ENCODE measurements at regions not wholly inside any gene's neighbourhood (a gene's known extent, or its start where the extent isn't known, plus 50 kb on each side); places are given as distances from the start of the nearest gene placed in this dataset.
"Not testable (repeated sequence)": the region's sequence is repeated elsewhere in the genome, so short reads cannot be mapped to it uniquely, and the experiment has no call there.

DNA sequence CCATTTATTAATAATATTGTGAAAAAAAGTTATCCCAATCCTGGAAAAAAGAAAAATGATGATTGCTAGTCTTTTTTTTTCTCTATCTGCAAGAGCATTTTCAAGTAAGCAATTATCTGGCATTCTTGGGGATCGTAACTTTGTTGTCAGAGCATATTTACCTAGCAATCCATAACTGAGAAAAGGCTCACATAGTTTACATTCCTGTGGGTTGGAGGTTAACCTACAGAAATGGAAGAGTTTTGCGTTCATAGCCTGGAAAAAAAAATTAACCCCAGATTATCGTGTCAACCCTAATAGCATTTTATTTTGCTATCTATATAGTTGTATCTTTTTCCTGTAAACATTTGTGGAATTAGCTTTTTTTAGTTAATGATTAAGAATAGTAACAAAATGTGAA is 292.3 kb downstream of the DAD1 start:
- no peak for DNase-seq
- Histone ChIP-seq H3K27me3 (no peaks in the 10 kb centered on the region), H3K9me3 (no peaks in the 10 kb centered on the region), H3K36me3 (no peaks in the 10 kb centered on the region), H3K4me3 (no peak overlapping the region)

- Histone ChIP-seq H3K36me3 (no peaks in the 10 kb centered on the region), H3K27me3 (no peaks in the 10 kb centered on the region), H3K4me3 (no peak overlapping the region), H3K9me3 (no peaks in the 10 kb centered on the region)
- no peak for DNase-seq
These were observed 292.9 kb downstream of the DAD1 start for GRCh38 chr14:22296088-22296487.

- Histone ChIP-seq H3K36me3 (no peaks in the 10 kb centered on the region), H3K4me3 (no peak overlapping the region), H3K9me3 (no peaks in the 10 kb centered on the region), H3K27me3 (no peaks in the 10 kb centered on the region)
- no peak for DNase-seq
These were observed 297.6 kb downstream of the DAD1 start for GRCh38 chr14:22291406-22291805.

GRCh38 chr14:22289570-22289969 is 299.5 kb downstream of the DAD1 start:
- DNase-seq, result no peak
- H3K9me3 ChIP-seq, result no peaks in the 10 kb centered on the region

DNA sequence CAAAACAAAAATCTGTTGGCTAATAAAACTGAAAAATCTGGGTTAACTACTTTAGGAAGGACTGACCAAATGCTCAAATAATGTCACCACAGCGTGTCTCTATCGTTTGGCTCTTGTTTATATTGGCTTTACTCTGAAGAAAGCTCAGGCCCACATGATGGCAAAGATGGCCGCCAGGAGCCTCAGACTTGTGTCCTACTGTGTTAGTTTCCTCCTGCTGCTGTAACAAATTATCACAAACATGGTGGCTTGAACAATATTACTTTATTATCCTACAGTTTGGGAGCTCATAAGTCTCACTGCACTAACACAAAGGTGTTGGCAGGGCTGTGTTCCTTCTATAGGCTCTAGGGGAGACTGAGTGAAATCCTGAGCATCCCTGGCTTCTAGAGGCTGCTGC is 303.0 kb downstream of the DAD1 start:
- no peak for DNase-seq
- H3K9me3 ChIP-seq, result no peaks in the 10 kb centered on the region
- no peaks in the 10 kb centered on the region for H3K27me3 ChIP-seq
- H3K36me3 ChIP-seq, result no peaks in the 10 kb centered on the region
- H3K4me3 ChIP-seq, result no peak overlapping the region

More at GRCh38 chr14:22289570-22289969, 299.5 kb downstream of the DAD1 start:
- Histone ChIP-seq H3K27me3 (no peaks in the 10 kb centered on the region), H3K36me3 (no peaks in the 10 kb centered on the region), H3K4me3 (no peak overlapping the region)

- no peak overlapping the region for H3K4me3 ChIP-seq
- no peaks in the 10 kb centered on the region for H3K27me3 ChIP-seq
- no peaks in the 10 kb centered on the region for H3K36me3 ChIP-seq
- no peak for DNase-seq
- H3K9me3 ChIP-seq, result no peaks in the 10 kb centered on the region
These were observed 306.1 kb downstream of the DAD1 start for GRCh38 chr14:22282949-22283348.

DNA sequence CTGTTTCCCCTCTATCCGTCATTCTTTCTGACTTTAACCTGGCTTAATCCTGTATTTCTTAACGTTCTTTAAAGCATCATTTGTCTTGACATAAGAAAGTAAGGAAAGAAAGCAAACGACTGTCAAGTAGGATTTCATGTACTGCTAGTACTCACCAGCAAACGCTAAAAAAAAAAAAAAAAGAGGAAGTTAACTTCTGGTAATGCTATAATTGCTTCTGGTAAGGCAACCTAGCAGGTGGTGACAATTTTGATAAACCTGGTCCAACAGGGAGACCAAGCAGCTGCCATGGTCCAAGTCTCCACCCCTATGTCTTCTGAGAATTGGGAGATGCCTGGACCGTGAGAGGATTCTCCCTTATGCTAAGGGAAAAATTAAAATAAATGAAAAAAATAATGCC is 306.6 kb downstream of the DAD1 start:
- no peak for DNase-seq
- H3K4me3 ChIP-seq, result no peak overlapping the region
- no peaks in the 10 kb centered on the region for H3K27me3 ChIP-seq
- no peaks in the 10 kb centered on the region for H3K9me3 ChIP-seq
- H3K36me3 ChIP-seq, result no peaks in the 10 kb centered on the region

DNA sequence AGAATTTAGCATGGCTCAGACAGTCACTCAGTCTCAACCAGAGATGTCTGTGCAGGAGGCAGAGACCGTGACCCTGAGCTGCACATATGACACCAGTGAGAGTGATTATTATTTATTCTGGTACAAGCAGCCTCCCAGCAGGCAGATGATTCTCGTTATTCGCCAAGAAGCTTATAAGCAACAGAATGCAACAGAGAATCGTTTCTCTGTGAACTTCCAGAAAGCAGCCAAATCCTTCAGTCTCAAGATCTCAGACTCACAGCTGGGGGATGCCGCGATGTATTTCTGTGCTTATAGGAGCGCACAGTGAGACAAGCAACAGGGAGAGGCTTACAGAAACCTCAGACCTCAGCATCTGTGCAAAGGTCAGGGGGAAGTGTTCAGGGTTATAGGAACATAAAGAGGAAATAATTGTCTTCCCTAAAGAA is 307.6 kb downstream of the DAD1 start:
- DNase-seq, H3K36me3 ChIP-seq, H3K27me3 ChIP-seq, H3K4me3 ChIP-seq, H3K9me3 ChIP-seq: not testable (repeated sequence)

GRCh38 chr14:22280497-22281316 is 308.3 kb downstream of the DAD1 start:
- no peak overlapping the region for H3K4me3 ChIP-seq
- H3K36me3 ChIP-seq, result no peaks in the 10 kb centered on the region
- H3K9me3 ChIP-seq, result no peaks in the 10 kb centered on the region
- H3K27me3 ChIP-seq, result no peaks in the 10 kb centered on the region
- DNase-seq, result no peak

DNA sequence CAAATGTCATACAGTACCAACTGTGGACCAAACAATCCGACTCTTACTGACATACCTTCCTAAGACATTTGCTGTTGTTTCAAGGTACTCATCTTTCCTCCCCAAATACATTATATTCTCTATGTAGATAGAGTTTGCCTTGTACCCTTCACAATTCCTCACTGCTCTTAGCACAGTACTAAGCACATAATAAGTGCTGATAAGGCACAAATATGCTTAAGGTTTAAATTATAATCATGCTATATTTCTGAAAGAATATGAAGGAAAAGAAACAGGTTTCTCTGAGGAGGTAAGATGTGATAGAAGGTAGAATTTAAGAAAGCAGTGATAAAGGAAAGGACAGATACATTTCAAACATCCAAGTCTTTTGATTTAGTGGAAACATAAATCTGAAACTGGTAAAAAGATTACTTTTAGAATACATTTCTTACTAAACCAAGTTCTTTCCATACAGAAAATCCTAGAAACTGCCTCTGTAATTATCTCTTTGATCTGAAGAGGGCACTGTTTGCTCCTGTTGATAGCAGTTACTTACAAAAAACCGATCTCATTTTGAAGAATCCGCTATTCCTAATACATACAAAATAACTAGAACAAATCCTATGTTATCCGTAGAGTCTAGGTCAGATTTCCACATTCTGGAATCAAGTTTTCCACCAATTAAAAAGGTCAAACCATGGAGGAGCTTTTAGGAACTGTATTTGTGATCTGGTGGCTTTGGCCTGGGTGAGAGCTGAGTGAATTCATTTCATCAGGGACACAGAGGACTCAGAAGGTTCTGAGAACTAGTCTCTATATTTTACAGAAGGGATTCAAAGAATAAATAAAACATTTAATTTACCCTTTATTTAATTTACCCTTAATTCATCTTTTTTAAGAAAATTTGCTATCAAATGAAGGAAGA is 311.9 kb downstream of the DAD1 start:
- Histone ChIP-seq H3K36me3 (no peaks in the 10 kb centered on the region), H3K27me3 (no peaks in the 10 kb centered on the region), H3K4me3 (no peak overlapping the region), H3K9me3 (no peaks in the 10 kb centered on the region)
- no peak for DNase-seq

DNA sequence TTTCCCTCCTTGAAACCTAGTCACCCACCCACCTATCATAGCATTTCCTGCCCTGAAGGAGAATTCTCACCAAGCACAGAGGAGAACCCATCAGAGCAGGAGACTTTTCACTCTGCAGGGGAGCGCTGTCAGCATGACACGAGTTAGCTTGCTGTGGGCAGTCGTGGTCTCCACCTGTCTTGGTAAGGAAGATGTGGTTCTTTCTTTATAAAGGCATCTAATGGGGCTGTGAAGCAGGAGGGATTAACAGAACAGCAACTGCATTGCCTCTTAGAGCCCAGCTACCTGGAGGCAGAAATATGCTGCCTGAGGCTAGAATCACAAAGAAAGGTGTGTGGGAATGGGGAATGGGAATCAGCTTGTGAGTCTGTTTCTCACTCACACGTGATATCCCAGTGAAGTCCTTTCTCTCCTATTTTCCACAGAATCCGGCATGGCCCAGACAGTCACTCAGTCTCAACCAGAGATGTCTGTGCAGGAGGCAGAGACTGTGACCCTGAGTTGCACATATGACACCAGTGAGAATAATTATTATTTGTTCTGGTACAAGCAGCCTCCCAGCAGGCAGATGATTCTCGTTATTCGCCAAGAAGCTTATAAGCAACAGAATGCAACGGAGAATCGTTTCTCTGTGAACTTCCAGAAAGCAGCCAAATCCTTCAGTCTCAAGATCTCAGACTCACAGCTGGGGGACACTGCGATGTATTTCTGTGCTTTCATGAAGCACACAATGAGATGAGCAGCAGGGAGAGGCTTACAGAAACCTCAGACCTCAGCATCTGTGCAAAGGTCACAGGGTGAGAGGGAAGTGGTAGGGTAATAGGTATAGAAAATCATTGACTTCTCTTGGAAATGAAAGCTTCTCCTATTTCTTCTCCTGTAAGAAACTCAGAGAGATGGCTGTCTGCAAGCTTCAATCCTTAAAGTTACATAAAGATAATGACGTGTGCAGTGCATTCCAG is 316.9 kb downstream of the DAD1 start:
- no peaks in the 10 kb centered on the region for H3K36me3 ChIP-seq
- no peak overlapping the region for H3K4me3 ChIP-seq
- H3K9me3 ChIP-seq, result no peaks in the 10 kb centered on the region
- DNase-seq, result no peak
- no peaks in the 10 kb centered on the region for H3K27me3 ChIP-seq

- no peak for DNase-seq
- Histone ChIP-seq H3K9me3 (no peaks in the 10 kb centered on the region), H3K36me3 (no peaks in the 10 kb centered on the region), H3K27me3 (no peaks in the 10 kb centered on the region), H3K4me3 (no peak overlapping the region)
These were observed 320.1 kb downstream of the DAD1 start for GRCh38 chr14:22268875-22269274.

DNA sequence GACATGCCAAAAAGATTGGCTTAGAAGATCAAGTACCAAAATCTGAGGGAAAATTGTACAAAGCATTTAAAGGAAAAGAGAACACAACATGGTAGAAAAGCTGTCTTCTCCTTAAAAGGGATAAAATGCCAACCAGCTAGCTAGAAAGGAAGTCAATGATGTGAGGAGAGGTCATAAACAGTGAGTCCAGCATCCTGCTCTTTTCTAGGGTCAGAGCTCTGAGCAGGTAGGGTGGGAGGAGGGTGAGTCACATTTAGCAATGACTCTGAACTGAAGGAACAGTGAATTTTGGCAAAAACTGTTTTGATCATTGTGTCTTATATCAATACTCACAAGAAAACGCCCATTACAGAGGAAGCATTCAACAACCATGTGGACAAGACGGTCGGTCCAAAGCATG is 322.3 kb downstream of the DAD1 start:
- Histone ChIP-seq H3K4me3 (no peak overlapping the region), H3K9me3 (no peaks in the 10 kb centered on the region), H3K27me3 (no peaks in the 10 kb centered on the region), H3K36me3 (no peaks in the 10 kb centered on the region)
- no peak for DNase-seq

- no peak for DNase-seq
- no peaks in the 10 kb centered on the region for H3K9me3 ChIP-seq
- no peak overlapping the region for H3K4me3 ChIP-seq
- H3K36me3 ChIP-seq, result no peaks in the 10 kb centered on the region
- no peaks in the 10 kb centered on the region for H3K27me3 ChIP-seq
These were observed 322.9 kb downstream of the DAD1 start for GRCh38 chr14:22266142-22266442.

DNA sequence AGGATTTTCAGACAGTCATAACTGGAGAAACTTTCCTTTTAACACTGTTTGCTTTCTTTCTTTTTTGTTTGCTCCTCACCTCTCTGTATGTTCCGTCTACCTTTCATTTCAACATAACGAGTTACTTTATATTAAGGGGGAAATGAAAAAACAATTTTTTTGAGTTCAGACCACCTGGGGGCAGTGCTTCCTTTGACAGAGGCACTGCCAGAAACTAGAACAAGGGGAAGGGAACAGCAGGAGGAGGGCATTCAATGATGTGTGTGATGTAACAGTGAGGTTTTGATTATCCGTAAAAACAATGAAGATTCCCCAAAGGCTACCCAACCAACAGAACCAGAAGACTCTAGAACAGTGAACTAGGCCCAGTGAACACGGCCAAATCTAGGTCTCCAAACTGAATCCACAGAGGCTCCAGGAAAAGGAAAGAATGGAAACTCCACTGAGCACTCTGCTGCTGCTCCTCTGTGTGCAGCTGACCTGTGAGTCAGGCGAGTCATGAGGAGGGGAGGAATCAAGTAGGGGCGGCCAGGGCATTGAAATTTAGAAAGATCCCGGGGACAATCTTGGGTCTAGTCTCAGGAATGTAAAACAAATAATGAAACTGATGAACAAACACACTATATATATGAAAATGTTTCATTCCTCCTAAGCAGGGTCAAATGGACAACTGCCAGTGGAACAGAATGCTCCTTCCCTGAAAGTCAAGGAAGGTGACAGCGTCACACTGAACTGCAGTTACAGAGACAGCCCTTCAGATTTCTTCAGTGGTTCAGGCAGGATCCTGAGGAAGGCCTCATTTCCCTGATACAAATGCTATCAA is 323.5 kb downstream of the DAD1 start:
- H3K9me3 ChIP-seq, result no peaks in the 10 kb centered on the region
- DNase-seq, result no peak
- H3K27me3 ChIP-seq, result no peaks in the 10 kb centered on the region
- no peaks in the 10 kb centered on the region for H3K36me3 ChIP-seq
- H3K4me3 ChIP-seq, result no peak overlapping the region

DNA sequence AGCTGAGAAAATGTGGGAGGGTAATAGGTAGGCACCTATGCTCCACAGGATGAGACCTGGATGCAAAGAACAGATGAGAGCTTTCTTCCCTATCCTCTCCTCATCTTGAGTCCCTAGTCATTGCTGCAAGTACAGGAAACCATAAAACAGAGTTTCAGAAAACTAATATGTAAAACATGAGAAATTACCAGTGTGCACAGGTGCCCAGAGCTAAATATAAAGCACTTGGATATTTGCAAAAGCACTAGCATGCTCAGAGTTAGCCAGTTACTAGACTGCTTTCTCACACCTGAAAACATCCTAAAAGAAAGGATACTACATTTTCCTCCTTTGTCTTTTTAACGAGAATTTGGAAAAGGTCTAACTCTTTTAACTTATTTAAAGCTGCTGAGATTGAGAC is 324.3 kb downstream of the DAD1 start:
- DNase-seq, result no peak
- H3K36me3 ChIP-seq, result no peaks in the 10 kb centered on the region
- H3K9me3 ChIP-seq, result no peaks in the 10 kb centered on the region
- no peak overlapping the region for H3K4me3 ChIP-seq
- no peaks in the 10 kb centered on the region for H3K27me3 ChIP-seq
